ENCODE measurements at regions not wholly inside any gene's neighbourhood (a gene's known extent, or its start where the extent isn't known, plus 50 kb on each side); places are given as distances from the start of the nearest gene placed in this dataset.

- no peaks in the 10 kb centered on the region for H3K9me3 ChIP-seq
- H3K27ac ChIP-seq: no peak overlapping the region
- DNase-seq: no peak
- TF ChIP-seq CTCF (IDR thresholded peaks at IDR 0.05): no peak
- no peaks in the 10 kb centered on the region for H3K27me3 ChIP-seq
- no peak overlapping the region for H3K4me3 ChIP-seq
- no peaks in the 10 kb centered on the region for H3K36me3 ChIP-seq
- intact Hi-C loops (cut with DNase I): no loop called here
- no peaks in the 10 kb centered on the region for H3K4me1 ChIP-seq
- no peak overlapping the region for H3K9ac ChIP-seq (ENCODE audit: low read depth in 2 of 2, low read length in 2 of 2)
These were observed 64.2 kb upstream of the BCAT1 start for GRCh38 chr12:25013061-25013460.

GRCh38 chr12:25009496-25010092, 60.7 kb upstream of the BCAT1 start:
- Histone ChIP-seq H3K9ac (ENCODE audit: low read depth in 2 of 2, low read length in 2 of 2) (no peak overlapping the region), H3K4me1 (no peaks in the 10 kb centered on the region), H3K27ac (no peak overlapping the region), H3K36me3 (no peaks in the 10 kb centered on the region), H3K27me3 (no peaks in the 10 kb centered on the region), H3K4me3 (no peak overlapping the region), H3K9me3 (no peaks in the 10 kb centered on the region)
- DNase-seq: no peak
- TF ChIP-seq CTCF (IDR thresholded peaks at IDR 0.05): no peak
- intact Hi-C loops (cut with DNase I): no loop called here

GRCh38 chr12:25005376-25005775, 56.5 kb upstream of the BCAT1 start:
- no peak overlapping the region for H3K9ac ChIP-seq (ENCODE audit: low read depth in 2 of 2, low read length in 2 of 2)
- TF ChIP-seq CTCF (IDR thresholded peaks at IDR 0.05): no peak
- no peaks in the 10 kb centered on the region for H3K36me3 ChIP-seq
- no peaks in the 10 kb centered on the region for H3K27me3 ChIP-seq
- H3K4me1 ChIP-seq: no peaks in the 10 kb centered on the region
- H3K4me3 ChIP-seq: no peak overlapping the region
- no peak for DNase-seq
- H3K27ac ChIP-seq: no peak overlapping the region
- intact Hi-C loops (cut with DNase I): no loop called here
- H3K9me3 ChIP-seq: no peaks in the 10 kb centered on the region

- TF ChIP-seq CTCF (IDR thresholded peaks at IDR 0.05): no peak
- no peak for DNase-seq
- Histone ChIP-seq H3K4me1 (no peaks in the 10 kb centered on the region), H3K36me3 (no peaks in the 10 kb centered on the region), H3K9me3 (no peaks in the 10 kb centered on the region), H3K4me3 (no peak overlapping the region), H3K9ac (ENCODE audit: low read depth in 2 of 2, low read length in 2 of 2) (no peak overlapping the region), H3K27me3 (no peaks in the 10 kb centered on the region), H3K27ac (no peak overlapping the region)
- intact Hi-C loops (cut with DNase I): no loop called here
These were observed 55.5 kb upstream of the BCAT1 start for GRCh38 chr12:25004447-25004846.

GRCh38 chr12:25001311-25001710, 52.4 kb upstream of the BCAT1 start:
- Histone ChIP-seq H3K27ac (no peak overlapping the region), H3K4me1 (no peaks in the 10 kb centered on the region), H3K27me3 (no peaks in the 10 kb centered on the region), H3K9ac (ENCODE audit: low read depth in 2 of 2, low read length in 2 of 2) (no peak overlapping the region), H3K36me3 (no peaks in the 10 kb centered on the region), H3K9me3 (no peaks in the 10 kb centered on the region), H3K4me3 (no peak overlapping the region)
- intact Hi-C loops (cut with DNase I): no loop called here
- no peak for DNase-seq
- TF ChIP-seq CTCF (IDR thresholded peaks at IDR 0.05): no peak
